Hematopoietic multipotent progenitor cell treated with erythropoietin and hydrocortisone succinate and interleukin-3 and kit ligand, for 6 days (in vitro differentiated cells): ENCODE measurements at regions not wholly inside any gene's neighbourhood (a gene's known extent, or its start where the extent isn't known, plus 50 kb on each side); places are given as distances from the start of the nearest gene placed in this dataset.

ENCODE experiments used
- DNase-seq: peaks from one replicate; pipeline ENCODE4 v3.0.0-alpha.2; 2015

DNA sequence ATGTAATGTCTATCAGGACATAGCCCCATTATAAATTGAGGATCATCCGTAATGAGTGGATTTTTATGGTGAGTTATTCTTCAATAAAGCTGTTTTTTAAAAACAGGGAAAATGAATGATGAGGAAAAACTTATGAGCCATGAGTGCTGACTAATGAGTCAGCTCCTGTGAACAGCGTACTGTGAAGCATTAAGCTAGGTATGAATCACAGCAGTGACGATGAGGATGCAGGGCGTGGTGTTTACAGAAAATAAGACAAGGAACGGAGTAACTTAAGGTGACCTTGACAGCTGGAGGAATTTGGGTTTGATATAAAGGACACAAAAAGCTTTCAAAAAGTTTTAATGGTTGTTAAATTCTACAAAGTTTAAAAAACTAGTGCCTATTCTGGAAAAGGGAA lies 96.3 kb downstream of the FOXF2 start:
- DNase-seq, result no peak

- DNase-seq, result no peak
These were observed 97.0 kb downstream of the FOXF2 start for GRCh38 chr6:1486387-1486786.

DNA sequence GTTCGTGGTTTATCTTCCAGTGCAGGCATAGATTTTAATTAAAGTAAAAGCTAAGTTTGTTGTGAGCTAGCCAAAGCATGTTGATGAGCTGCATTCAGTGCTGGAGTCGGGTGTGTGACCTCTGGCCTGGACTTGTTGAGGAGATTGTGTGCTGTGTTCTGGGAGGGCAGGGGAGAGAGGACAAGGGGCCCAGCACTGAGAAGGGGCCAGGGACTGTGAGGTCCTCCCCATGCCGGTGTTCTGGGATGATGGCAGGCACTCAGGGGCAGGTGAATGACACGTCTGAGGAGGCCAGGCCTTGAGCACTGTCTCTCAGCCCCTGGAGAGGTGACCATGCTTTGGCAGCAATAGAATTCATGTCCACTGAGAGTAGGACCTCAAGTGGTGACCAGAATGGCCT lies 97.9 kb downstream of the FOXF2 start:
- no peak for DNase-seq

DNA sequence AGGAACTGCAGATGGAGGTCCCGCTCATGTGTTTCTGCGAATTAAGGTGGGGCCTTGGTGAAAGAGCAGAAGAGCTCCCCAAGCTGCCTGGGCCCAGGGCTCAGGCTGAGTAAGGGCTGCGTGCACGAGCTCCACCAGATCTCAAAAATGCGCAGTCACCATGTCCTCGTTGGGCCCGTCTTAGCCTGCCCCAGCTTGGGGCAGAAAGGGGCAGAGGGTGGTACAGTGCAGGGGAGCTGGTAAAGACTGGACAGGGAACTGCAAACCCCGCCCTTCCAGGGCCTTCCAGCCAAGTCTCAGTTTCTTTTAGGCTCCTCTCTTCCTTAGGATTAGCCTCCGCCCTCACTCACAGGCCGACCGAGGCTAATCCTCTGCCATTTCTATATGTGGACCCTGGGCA lies 101.6 kb downstream of the FOXF2 start:
- no peak for DNase-seq

DNA sequence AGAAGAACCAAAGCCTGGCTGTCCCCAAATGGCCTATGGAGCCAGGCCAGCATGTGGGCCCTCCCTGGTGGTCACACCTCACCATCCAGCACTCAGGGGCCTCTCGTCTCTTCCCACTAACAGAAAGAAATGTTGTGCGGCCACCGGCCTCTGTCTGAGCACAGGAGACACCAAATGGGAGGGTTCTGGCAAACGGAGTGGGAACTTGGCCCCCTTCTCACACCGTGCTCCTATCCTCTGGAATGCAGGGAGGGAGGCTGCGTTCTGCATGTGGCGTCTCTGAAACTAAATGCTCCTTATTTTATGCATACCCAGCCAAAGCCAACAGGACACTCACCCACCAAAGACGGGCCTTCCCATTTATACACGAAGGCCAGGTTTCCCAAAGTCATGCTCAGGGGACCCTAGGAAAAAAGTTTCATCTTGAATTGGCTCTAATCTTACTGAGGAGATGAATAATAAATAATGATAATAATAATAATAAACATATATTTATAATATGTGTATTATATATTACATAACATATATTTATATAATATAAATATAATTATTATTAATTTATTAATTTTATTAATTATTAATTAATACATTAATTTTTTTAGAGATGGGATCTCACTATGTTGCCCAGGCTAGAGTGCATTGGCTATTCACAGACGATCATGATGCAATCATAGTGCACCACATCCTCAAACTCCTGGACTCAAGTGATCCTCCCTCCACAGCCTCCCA lies 102.4 kb downstream of the FOXF2 start:
- no peak for DNase-seq

- DNase-seq, result no peak
These were observed 105.3 kb downstream of the FOXF2 start for GRCh38 chr6:1494671-1495070.

DNA sequence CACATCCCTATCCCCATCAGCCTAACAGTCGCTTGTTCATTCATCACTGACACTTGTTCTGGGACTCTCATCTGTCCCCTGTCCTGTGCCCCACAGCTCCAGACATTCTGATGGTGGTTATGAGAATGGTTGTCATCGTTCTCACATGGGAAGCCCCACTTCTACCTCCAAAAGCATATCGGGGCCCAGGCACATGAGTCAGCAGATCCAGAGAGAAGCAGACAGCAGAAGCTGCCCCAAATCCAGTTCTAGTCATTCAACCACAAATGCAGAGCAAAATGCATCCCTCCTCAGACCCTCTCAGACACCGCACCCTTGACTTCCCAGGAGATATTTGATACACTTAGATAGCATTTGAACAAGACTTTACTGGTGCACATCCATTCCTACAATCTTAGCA lies 106.0 kb downstream of the FOXF2 start:
- DNase-seq, result no peak

DNA sequence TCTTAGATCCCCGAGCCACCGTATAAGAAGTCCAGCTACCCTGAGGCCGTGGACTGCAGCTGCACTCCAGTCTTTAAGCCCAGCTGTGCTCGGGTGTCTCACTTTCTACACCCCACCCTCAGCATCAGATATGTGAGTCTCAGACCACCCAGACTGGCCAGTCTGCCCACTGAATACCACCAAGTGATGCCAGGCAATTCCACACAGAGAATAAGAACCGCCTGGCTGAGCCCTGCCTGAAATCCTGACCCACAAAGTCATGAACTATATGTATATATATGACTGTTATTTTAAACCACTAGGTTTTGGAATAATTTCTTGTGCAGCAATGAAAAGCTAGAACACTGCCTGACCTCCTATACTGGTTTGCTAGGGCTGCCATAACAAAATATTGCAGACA lies 106.7 kb downstream of the FOXF2 start:
- DNase-seq, result no peak

DNA sequence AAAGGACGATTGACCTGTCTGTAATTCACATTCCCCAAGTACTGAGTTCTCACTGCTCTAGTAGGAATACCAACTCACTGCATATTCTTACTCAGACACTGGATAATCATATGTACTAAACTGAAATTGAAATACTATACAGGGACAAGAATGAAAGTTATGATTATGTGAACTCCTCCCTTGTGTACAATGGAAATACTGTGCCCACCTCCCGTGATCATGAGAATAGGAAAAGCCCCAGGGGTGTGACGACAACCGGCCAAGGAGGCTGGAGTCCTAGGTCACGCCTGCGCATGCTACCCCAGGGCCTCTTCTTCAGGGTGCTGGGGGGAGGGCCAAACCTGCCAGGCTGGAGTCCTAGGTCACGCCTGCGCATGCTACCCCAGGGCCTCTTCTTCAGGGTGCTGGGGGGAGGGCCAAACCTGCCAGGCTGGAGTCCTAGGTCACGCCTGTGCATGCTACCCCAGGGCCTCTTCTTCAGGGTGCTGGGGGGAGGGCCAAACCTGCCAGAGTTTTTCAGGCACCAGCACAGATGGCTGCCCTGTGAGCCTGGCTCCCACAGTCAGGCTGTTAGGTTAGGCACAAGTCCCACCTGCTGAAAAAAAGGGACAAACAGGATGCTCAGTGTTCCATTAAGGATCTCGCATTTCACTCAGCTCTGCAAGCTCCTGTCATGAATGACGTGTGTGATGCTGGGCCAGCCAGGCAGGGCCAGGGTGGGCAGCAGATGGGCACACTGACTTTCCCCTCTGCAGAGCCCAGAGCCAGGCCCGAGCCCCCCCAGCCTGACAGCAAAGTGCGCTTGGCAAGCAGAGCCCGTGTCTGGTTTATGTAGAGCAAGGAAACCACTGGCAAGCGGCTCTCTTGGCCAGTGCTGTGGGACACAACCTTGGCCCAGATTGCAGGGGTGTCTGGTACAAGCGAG lies 107.7 kb downstream of the FOXF2 start:
- no peak for DNase-seq

- DNase-seq, result no peak
These were observed 108.4 kb downstream of the FOXF2 start for GRCh38 chr6:1497761-1498105.

DNA sequence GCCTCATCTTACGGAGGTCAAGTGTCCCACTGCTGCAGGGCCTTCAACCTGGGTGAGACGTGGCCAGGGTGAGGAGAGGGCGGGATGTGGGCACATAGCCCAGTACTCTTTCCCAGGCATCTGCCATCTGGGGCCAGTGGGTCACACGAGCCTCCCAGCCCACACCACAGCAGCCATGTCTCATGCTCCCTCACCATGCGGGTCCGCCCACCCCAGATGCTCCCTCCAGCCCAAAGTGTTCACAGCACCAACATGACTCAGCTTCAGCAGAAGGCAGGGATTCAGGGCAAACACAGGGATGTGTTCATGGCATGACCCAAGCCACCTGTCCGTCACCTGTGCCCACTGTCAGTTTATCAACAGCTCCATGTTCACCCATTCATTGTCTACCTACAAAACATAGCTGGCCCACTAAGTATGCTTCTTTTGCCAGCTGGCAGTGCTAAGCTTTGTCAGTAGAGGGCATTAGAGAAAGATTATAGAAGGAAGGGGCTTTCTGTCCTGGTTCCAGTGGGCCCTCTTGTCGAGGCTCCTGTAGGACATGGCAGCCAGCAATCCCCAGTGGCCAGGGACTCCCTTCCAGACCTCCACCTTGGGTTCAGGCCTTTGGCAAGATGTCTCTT lies 109.2 kb downstream of the FOXF2 start:
- DNase-seq, result no peak

GRCh38 chr6:1499777-1500176 lies 109.9 kb upstream of the FOXC1 start:
- no peak for DNase-seq

DNA sequence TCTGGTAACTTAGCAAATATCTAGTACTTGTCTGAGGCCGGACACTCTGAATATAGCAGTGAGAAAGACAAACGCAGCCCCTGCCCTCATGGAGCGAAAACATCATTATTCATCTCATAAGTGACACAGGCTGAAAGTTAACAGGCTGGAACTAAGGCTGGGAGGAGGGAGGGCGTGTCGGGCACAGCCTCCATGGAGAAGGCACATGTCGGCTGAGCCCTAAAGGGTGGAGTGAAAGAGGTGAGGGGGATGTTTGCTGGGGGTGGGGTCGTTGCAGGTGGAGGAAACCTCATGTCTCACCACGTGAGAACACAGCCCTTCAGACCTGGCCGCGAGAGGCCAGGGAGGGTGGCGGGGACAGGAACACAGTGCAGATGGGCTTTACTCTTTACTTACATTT lies 108.8 kb upstream of the FOXC1 start:
- no peak for DNase-seq

- no peak for DNase-seq
These were observed 107.7 kb upstream of the FOXC1 start for GRCh38 chr6:1502041-1502440.

GRCh38 chr6:1503811-1504210 lies 105.9 kb upstream of the FOXC1 start:
- DNase-seq, result no peak

- DNase-seq, result no peak
These were observed 105.2 kb upstream of the FOXC1 start for GRCh38 chr6:1504465-1504864.

GRCh38 chr6:1507251-1507650 lies 102.5 kb upstream of the FOXC1 start:
- no peak for DNase-seq

DNA sequence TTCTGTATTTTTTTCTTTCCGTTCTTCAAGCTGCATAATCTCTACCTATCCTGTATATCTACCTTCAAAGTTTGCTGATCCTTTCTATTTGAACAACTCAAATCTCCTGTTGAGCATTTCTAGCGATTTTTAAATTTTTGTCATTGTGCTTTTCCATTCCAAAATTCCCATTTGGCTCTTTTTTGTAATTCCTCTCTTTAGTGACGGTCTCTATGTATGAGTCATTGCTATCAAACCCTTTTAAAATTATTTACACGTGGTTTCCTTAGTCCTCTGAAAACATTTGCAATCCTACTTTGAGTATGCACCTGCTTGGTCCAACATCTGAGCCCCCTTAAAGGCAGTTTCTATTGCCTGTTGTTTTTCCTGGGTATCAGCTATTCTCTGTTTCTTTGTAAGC lies 100.5 kb upstream of the FOXC1 start:
- DNase-seq, result no peak

GRCh38 chr6:1510239-1510638 lies 99.5 kb upstream of the FOXC1 start:
- no peak for DNase-seq

- DNase-seq, result no peak
These were observed 96.4 kb upstream of the FOXC1 start for GRCh38 chr6:1513215-1513780.

DNA sequence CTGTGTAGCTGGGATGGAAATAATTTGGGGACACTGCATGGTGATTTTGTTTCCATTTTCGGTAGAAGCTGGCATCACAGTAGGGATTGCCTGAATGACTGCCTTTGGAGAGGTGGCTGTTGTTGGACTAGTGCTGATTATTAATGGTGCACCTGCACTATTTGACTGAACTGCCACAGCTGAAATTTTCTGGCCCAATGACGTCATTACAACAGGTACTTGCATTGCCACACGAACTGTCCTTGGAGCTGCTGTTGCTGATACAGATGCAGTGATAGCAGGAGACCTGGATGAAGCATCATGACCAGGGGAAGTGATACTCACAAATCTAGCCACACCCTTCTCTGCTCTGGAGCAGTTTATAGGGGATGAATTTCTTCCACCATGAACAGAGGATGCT lies 95.6 kb upstream of the FOXC1 start:
- no peak for DNase-seq

- DNase-seq, result no peak
These were observed 94.4 kb upstream of the FOXC1 start for GRCh38 chr6:1515280-1515679.

- DNase-seq, result no peak
These were observed 93.9 kb upstream of the FOXC1 start for GRCh38 chr6:1515781-1516180.
